RWPE1 (cell line): ENCODE measurements at regions not wholly inside any gene's neighbourhood (a gene's known extent, or its start where the extent isn't known, plus 50 kb on each side); places are given as distances from the start of the nearest gene placed in this dataset.

Experiments used
- CTCF ChIA-PET: fragments of 350-600 bp; sonication (Branson Sonifier 250); formaldehyde crosslinking; extraction: SDS; loops from one replicate; lab custom pipeline; 2021; lab: Yijun Ruan, JAX
- POLR2A ChIA-PET: fragments of 400-600 bp; formaldehyde crosslinking; extraction: SDS; loops from one replicate; lab custom pipeline; 2020; ENCODE audit warnings: antibody characterized with exemption; ENCODE audit not compliant: low non-redundant PET; lab: Yijun Ruan, JAX
- DNase-seq: peaks from one replicate; pipeline ENCODE4 v3.0.0; 2012; ENCODE audit warnings: low spot score
- H3K27ac ChIP-seq: fragments of 450-650 bp; 2 replicates; pipeline ENCODE4 v1.5.1; 2017
- TF ChIP-seq, protein P1 (sequence below): fragments of 450-650 bp; conservative IDR thresholded peaks from 2 replicates; pipeline ENCODE4 v1.5.1; 2017; ENCODE audit warnings: low read depth, mild to moderate bottlenecking

GRCh38 chr6:147081076-147081609 is 123.1 kb upstream of the STXBP5 start:
- H3K27ac ChIP-seq = no peak overlapping the region
- ChIA-PET CTCF (no interaction called here), POLR2A (no interaction called here)
- DNase-seq = peak; percentile 77
- TF ChIP-seq, protein P1, sequence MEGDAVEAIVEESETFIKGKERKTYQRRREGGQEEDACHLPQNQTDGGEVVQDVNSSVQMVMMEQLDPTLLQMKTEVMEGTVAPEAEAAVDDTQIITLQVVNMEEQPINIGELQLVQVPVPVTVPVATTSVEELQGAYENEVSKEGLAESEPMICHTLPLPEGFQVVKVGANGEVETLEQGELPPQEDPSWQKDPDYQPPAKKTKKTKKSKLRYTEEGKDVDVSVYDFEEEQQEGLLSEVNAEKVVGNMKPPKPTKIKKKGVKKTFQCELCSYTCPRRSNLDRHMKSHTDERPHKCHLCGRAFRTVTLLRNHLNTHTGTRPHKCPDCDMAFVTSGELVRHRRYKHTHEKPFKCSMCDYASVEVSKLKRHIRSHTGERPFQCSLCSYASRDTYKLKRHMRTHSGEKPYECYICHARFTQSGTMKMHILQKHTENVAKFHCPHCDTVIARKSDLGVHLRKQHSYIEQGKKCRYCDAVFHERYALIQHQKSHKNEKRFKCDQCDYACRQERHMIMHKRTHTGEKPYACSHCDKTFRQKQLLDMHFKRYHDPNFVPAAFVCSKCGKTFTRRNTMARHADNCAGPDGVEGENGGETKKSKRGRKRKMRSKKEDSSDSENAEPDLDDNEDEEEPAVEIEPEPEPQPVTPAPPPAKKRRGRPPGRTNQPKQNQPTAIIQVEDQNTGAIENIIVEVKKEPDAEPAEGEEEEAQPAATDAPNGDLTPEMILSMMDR = no peak

DNA sequence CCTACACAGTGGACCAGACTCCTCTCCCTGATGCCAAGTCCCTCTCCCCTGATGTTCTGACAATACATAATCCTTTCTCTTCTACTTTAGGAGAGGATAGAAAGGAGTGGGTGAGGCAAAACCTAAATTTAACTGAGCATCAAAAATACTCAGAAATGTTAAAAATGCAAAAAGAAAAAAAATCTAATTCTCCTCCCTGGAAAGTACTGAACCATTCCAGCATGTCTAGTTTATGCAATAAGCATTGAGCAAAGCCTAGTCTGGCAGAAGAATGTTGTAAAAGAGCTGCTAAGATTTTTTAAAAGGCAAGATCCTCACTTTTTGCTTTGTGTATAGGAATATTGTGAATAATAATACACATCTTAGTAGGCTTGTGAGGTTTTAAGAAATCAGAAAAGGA is 116.6 kb upstream of the STXBP5 start:
- ChIA-PET POLR2A (no interaction called here), CTCF (no interaction called here)
- no peak for DNase-seq
- H3K27ac ChIP-seq = no peak overlapping the region
- TF ChIP-seq, protein P1 = no peak

DNA sequence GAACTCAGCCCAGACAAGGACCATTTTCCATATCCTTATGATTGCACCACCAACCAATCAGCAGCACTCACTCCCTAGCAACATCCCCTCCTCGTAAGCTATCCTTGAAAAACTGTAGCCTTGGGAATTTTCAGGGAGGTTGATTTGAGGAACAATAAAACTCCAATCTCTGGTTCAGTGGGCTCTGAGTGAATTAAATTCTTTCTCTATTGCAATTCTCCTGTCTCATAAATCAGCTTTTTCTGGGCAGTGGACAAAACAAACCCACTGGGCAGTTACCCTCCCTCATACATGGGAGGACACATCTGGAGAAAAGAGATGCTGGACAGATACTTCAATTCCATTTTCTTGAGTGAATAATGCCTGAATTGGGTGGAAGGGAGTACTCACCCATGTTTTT is 115.4 kb upstream of the STXBP5 start:
- no peak for DNase-seq
- ChIA-PET POLR2A (no interaction called here), CTCF (no interaction called here)
- no peak overlapping the region for H3K27ac ChIP-seq
- TF ChIP-seq, protein P1 = no peak

- POLR2A ChIA-PET = no interaction called here
- no peak overlapping the region for H3K27ac ChIP-seq
- DNase-seq = no peak
- TF ChIP-seq, protein P1 = no peak
- CTCF ChIA-PET = no interaction called here
Observed at GRCh38 chr6:147095316-147095715, 108.9 kb upstream of the STXBP5 start.

DNA sequence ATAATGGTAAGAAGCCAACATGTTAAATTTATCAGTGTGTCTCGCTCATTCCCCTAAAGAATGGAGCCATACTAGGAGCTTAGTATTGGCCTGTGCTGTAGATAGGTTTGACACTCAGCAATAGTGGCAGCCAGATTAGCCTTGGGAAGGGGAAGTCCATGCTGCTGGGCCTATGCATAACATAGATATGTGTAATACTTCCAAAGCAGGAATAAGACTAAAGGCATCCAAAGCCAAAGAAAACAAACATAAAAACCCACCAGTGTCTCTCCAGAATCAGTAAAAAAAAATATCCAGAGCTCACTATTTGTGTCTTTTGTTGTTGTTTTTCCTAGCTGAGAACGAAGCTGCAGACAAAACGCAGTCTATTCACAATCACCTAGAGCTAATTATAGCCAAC is 104.2 kb upstream of the STXBP5 start:
- TF ChIP-seq, protein P1 = no peak
- POLR2A ChIA-PET = no interaction called here
- no peak overlapping the region for H3K27ac ChIP-seq
- CTCF ChIA-PET = no interaction called here
- DNase-seq = no peak

DNA sequence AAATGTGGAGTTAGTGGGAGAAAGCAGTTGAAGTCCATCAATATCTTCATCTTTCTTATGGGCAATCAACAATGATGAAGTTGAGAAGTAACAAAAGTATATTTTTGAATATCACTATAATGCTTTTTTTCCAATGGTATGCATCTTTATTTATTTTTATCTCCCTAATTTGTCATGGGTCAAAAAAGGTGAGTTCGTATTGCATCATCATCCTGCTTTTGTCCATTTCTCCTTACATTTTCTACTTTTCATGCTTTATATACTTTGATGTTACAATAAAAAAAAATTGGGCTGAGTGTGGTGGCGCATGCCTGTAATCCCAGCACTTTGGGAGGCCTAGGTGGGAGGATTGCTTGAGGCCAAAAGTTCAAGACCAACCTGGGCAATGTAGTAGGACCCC is 101.2 kb upstream of the STXBP5 start:
- TF ChIP-seq, protein P1 = no peak
- ChIA-PET CTCF (no interaction called here), POLR2A (no interaction called here)
- no peak overlapping the region for H3K27ac ChIP-seq
- DNase-seq = no peak
